ENCODE measurements at regions not wholly inside any gene's neighbourhood (a gene's known extent, or its start where the extent isn't known, plus 50 kb on each side); places are given as distances from the start of the nearest gene placed in this dataset.

GRCh38 chr7:145605963-145606362, 510.6 kb upstream of the CNTNAP2 start:
- Histone ChIP-seq H3K27ac (ENCODE audit: insufficient read depth, low read depth, low read length) (no peak overlapping the region), H3K9me1 (replicated peaks; ENCODE audit: control insufficient read depth, extremely low read depth, insufficient read depth, low read length) (no peaks in the 10 kb centered on the region), H3K36me3 (ENCODE audit: control insufficient read depth in 2 of 2, extremely low read depth in 1 of 2, insufficient read depth in 2 of 2, low read length in 2 of 2) (no peaks in the 10 kb centered on the region), H3K4me1 (ENCODE audit: control insufficient read depth, extremely low read depth, insufficient read depth, low read length) (no peaks in the 10 kb centered on the region), H3K9ac (replicated peaks; ENCODE audit: extremely low read depth, insufficient read depth, low read length) (no peak overlapping the region), H3K79me2 (ENCODE audit: control insufficient read depth, insufficient read depth, low read length) (no peaks in the 10 kb centered on the region), H4K20me1 (replicated peaks; ENCODE audit: control insufficient read depth, extremely low read depth, insufficient read depth, low read length) (no peaks in the 10 kb centered on the region), H3K27me3 (ENCODE audit: control insufficient read depth in 2 of 2, insufficient read depth in 2 of 2, low read length in 2 of 2) (no peaks in the 10 kb centered on the region), H3K4me3 (replicated peaks in 1 of 3; ENCODE audit: insufficient read depth in 1 of 3, low read depth in 1 of 3, low read length in 3 of 3) (no peak overlapping the region), H3K4me2 (ENCODE audit: insufficient read depth, low read length) (no peak overlapping the region), H3K9me3 (replicated peaks; ENCODE audit: control insufficient read depth, insufficient read depth, low read length) (peaks cover 4% of the 10 kb centered on the region), H2AFZ (ENCODE audit: low read depth, low read length) (no peak overlapping the region)
- TF ChIP-seq POLR2AphosphoS5 (IDR thresholded peaks at IDR 0.05; ENCODE audit: insufficient read depth, low read depth, low read length) (no peak), FOS (IDR thresholded peaks at IDR 0.05; ENCODE audit: borderline replicate concordance, insufficient read depth, low read length) (no peak), POLR2A (IDR thresholded peaks at IDR 0.05; ENCODE audit: low read depth, low read length) (no peak), JUN (IDR thresholded peaks at IDR 0.05; ENCODE audit: borderline replicate concordance, insufficient read depth, insufficient read length, low read depth) (no peak), EZH2 (IDR thresholded peaks at IDR 0.05; ENCODE audit: borderline replicate concordance, low read depth, low read length, severe bottlenecking) (no peak), GATA2 (IDR thresholded peaks at IDR 0.05; ENCODE audit: insufficient read depth, insufficient read length, low read depth, low read length) (no peak), CTCF (IDR thresholded peaks at IDR 0.05; ENCODE audit: extremely low read depth in 1 of 2, insufficient read depth in 1 of 2, low read depth in 1 of 2, low read length in 2 of 2) (no peak), MYC (IDR thresholded peaks at IDR 0.05; ENCODE audit: low read depth, low read length) (no peak)
- TF ChIP-seq, protein P1, sequence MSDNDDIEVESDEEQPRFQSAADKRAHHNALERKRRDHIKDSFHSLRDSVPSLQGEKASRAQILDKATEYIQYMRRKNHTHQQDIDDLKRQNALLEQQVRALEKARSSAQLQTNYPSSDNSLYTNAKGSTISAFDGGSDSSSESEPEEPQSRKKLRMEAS (IDR thresholded peaks at IDR 0.05; ENCODE audit: insufficient read depth, insufficient read length), result no peak
- FAIRE-seq, result no peak
- dilution Hi-C loops (cut with MboI; ENCODE audit: extremely low pct_ligation_motif_present, low sequenced_read_pairs) (no loop called here), intact Hi-C loops (cut with micrococcal nuclease) (no loop called here)
- no peak for DNase-seq (ENCODE audit: low read depth, low spot score)
- ChIA-PET POLR2A (no interaction called here), CTCF (no interaction called here)
- BruUV-seq (replicated peaks), result no TSS peak

Data from endothelial cell of umbilical vein (primary cell).